ENCODE measurements at regions not wholly inside any gene's neighbourhood (a gene's known extent, or its start where the extent isn't known, plus 50 kb on each side); places are given as distances from the start of the nearest gene placed in this dataset.
"Not testable (repeated sequence)": the region's sequence is repeated elsewhere in the genome, so short reads cannot be mapped to it uniquely, and the experiment has no call there.

DNA sequence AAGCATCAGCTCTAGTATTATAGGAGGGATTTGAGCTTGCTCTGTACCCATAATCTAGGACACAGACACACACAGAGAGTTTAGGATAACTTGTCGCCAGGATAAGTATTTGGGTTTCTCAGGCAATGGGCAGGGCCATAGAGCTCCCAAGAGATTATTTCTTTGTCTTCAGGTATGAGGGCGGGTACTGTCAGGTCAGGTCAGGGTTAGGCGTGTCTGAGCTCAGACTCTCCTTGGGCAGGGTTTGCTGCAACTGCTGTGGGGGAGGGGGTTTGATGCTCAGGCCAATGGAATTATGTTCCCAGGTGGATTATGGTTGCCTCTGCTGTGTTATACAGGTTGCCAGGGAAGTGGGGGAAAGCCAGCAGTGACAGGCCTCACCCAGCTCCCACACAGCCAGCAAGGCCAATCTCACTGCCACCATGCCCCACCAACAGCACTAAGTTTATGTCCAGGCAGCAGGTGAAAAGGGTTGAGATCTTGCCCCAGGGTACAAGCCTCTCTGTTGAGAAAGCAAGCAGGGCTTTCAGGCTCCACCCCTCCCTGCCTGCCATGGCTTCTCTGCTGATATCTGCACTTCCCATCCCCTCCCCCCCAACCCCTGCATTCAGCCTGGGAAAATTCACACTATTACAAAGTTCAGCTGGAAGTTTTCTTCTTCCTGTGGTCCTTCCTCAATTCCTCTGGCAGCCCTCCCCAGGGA is 101.3 kb downstream of the RRAGB start:
- Histone ChIP-seq H3K9me3 (ENCODE audit: control insufficient read depth, low read length) (peaks cover 6% of the 10 kb centered on the region), H3K36me3 (ENCODE audit: control insufficient read depth, insufficient read depth, low read length) (no peaks in the 10 kb centered on the region), H3K4me1 (ENCODE audit: control insufficient read depth, insufficient read depth, low read length) (no peaks in the 10 kb centered on the region), H3K27me3 (ENCODE audit: control insufficient read depth, insufficient read depth, low read length, poor library complexity, severe bottlenecking) (no peaks in the 10 kb centered on the region), H3K9ac (ENCODE audit: extremely low read depth, low read length, poor library complexity, severe bottlenecking) (no peak overlapping the region), H3K27ac (ENCODE audit: low read depth, low read length) (no peak overlapping the region), H3K4me3 (ENCODE audit: low read length) (no peak overlapping the region)
- TF ChIP-seq, protein P1, sequence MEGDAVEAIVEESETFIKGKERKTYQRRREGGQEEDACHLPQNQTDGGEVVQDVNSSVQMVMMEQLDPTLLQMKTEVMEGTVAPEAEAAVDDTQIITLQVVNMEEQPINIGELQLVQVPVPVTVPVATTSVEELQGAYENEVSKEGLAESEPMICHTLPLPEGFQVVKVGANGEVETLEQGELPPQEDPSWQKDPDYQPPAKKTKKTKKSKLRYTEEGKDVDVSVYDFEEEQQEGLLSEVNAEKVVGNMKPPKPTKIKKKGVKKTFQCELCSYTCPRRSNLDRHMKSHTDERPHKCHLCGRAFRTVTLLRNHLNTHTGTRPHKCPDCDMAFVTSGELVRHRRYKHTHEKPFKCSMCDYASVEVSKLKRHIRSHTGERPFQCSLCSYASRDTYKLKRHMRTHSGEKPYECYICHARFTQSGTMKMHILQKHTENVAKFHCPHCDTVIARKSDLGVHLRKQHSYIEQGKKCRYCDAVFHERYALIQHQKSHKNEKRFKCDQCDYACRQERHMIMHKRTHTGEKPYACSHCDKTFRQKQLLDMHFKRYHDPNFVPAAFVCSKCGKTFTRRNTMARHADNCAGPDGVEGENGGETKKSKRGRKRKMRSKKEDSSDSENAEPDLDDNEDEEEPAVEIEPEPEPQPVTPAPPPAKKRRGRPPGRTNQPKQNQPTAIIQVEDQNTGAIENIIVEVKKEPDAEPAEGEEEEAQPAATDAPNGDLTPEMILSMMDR (conservative IDR thresholded peaks at IDR 0.05), result no peak
- no peak overlapping the region for H3K4me3 Mint-ChIP-seq
- peaks cover 80% of the 10 kb centered on the region for H3K9me3 Mint-ChIP-seq
- H3K27ac Mint-ChIP-seq, result no peak overlapping the region
- WGBS, 2 experiments (ENCODE audit: insufficient coverage in 1 of 2, insufficient read length in 1 of 2), result 83% methylated on average over 3 of the region's 3 CpGs; no CpG with 5 or more reads in 1 of the 2 experiments
- peaks cover 3% of the 10 kb centered on the region for H3K4me1 Mint-ChIP-seq
- H3K36me3 Mint-ChIP-seq (ENCODE audit: low read depth), result peaks cover 7% of the 10 kb centered on the region
- peak; percentile 56 for DNase-seq
- no peaks in the 10 kb centered on the region for H3K27me3 Mint-ChIP-seq (ENCODE audit: insufficient read depth)

DNA sequence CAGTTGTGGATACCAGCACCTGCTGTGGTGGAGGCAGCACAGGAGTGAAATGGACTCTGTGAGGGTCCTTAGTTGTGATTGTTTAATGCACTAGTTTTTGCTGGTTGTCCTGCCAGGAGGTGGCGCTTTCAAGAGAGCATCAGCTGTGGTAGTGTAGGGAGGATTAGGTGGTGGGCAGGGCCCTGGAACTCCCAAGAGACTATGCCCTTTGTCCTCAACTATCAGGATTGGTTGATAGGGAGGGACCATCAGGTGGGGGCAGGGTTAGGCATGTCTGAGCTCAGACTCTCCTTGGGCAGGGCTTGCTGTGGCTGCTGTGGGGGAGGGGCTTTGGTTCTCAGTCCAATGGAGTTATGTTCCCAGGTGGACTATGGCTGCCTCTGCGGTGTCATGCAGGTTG is 121.9 kb downstream of the RRAGB start:
- TF ChIP-seq, protein P1 (conservative IDR thresholded peaks at IDR 0.05), result peak; percentile 48
- Histone ChIP-seq H3K9ac (ENCODE audit: extremely low read depth, low read length, poor library complexity, severe bottlenecking) (no peak overlapping the region), H3K4me1 (ENCODE audit: control insufficient read depth, insufficient read depth, low read length) (no peaks in the 10 kb centered on the region), H3K27ac (ENCODE audit: low read depth, low read length) (no peak overlapping the region), H3K9me3 (ENCODE audit: control insufficient read depth, low read length) (peaks cover 9% of the 10 kb centered on the region), H3K27me3 (ENCODE audit: control insufficient read depth, insufficient read depth, low read length, poor library complexity, severe bottlenecking) (no peaks in the 10 kb centered on the region), H3K36me3 (ENCODE audit: control insufficient read depth, insufficient read depth, low read length) (no peaks in the 10 kb centered on the region), H3K4me3 (ENCODE audit: low read length) (peak overlapping the region; percentile 49)
- Mint-ChIP-seq H3K36me3 (ENCODE audit: low read depth) (peaks cover 2% of the 10 kb centered on the region), H3K4me3 (no peak overlapping the region), H3K4me1 (peaks cover 3% of the 10 kb centered on the region), H3K27me3 (ENCODE audit: insufficient read depth) (no peaks in the 10 kb centered on the region), H3K9me3 (peaks cover 91% of the 10 kb centered on the region), H3K27ac (no peak overlapping the region)
- DNase-seq, result peak; percentile 82
- WGBS, 2 experiments (ENCODE audit: insufficient coverage in 1 of 2, insufficient read length in 1 of 2), result 95% methylated on average over 2 of the region's 2 CpGs; no CpG with 5 or more reads in 1 of the 2 experiments

GRCh38 chrX:55841962-55842752 is 124.6 kb downstream of the RRAGB start:
- H3K9me3 Mint-ChIP-seq, result peaks cover 82% of the 10 kb centered on the region
- H3K27me3 ChIP-seq (ENCODE audit: control insufficient read depth, insufficient read depth, low read length, poor library complexity, severe bottlenecking), result no peaks in the 10 kb centered on the region
- 82% methylated on average over 3 of the region's 4 CpGs; no CpG with 5 or more reads in 1 of the 2 experiments for WGBS, 2 experiments (ENCODE audit: insufficient coverage in 1 of 2, insufficient read length in 1 of 2)
- no peak overlapping the region for H3K27ac ChIP-seq (ENCODE audit: low read depth, low read length)
- H3K36me3 ChIP-seq (ENCODE audit: control insufficient read depth, insufficient read depth, low read length), result no peaks in the 10 kb centered on the region
- peaks cover 3% of the 10 kb centered on the region for H3K4me1 Mint-ChIP-seq
- H3K36me3 Mint-ChIP-seq (ENCODE audit: low read depth), result peaks cover 3% of the 10 kb centered on the region
- no peak overlapping the region for H3K4me3 Mint-ChIP-seq
- no peaks in the 10 kb centered on the region for H3K4me1 ChIP-seq (ENCODE audit: control insufficient read depth, insufficient read depth, low read length)
- H3K9me3 ChIP-seq (ENCODE audit: control insufficient read depth, low read length), result peaks cover 9% of the 10 kb centered on the region
- TF ChIP-seq, protein P1 (conservative IDR thresholded peaks at IDR 0.05), result no peak
- H3K4me3 ChIP-seq (ENCODE audit: low read length), result no peak overlapping the region
- H3K27ac Mint-ChIP-seq, result no peak overlapping the region
- DNase-seq, result no peak
- H3K27me3 Mint-ChIP-seq (ENCODE audit: insufficient read depth), result no peaks in the 10 kb centered on the region
- H3K9ac ChIP-seq (ENCODE audit: extremely low read depth, low read length, poor library complexity, severe bottlenecking), result no peak overlapping the region

GRCh38 chrX:55866779-55867178 is 149.2 kb downstream of the RRAGB start:
- not testable (repeated sequence) for H3K36me3 ChIP-seq (ENCODE audit: control insufficient read depth, insufficient read depth, low read length); DNase-seq; H3K4me3 ChIP-seq (ENCODE audit: low read length); H3K27me3 Mint-ChIP-seq (ENCODE audit: insufficient read depth); H3K27me3 ChIP-seq (ENCODE audit: control insufficient read depth, insufficient read depth, low read length, poor library complexity, severe bottlenecking); H3K36me3 Mint-ChIP-seq (ENCODE audit: low read depth); H3K4me3 Mint-ChIP-seq; H3K27ac ChIP-seq (ENCODE audit: low read depth, low read length)
- Mint-ChIP-seq H3K27ac (peak overlapping the region; percentile 88), H3K4me1 (peaks cover 33% of the 10 kb centered on the region), H3K9me3 (peaks cover 65% of the 10 kb centered on the region)
- Histone ChIP-seq H3K4me1 (ENCODE audit: control insufficient read depth, insufficient read depth, low read length) (peaks cover 12% of the 10 kb centered on the region), H3K9ac (ENCODE audit: extremely low read depth, low read length, poor library complexity, severe bottlenecking) (peak overlapping the region; percentile 48), H3K9me3 (ENCODE audit: control insufficient read depth, low read length) (peaks cover 26% of the 10 kb centered on the region)
- 35% methylated on average over 4 of the region's 4 CpGs; no CpG with 5 or more reads in 1 of the 2 experiments for WGBS, 2 experiments (ENCODE audit: insufficient coverage in 1 of 2, insufficient read length in 1 of 2)

Measured in endodermal cell (in vitro differentiated cells).